HEK293 (cell line): ENCODE measurements at regions not wholly inside any gene's neighbourhood (a gene's known extent, or its start where the extent isn't known, plus 50 kb on each side); places are given as distances from the start of the nearest gene placed in this dataset.

Source experiments
- CTCF ChIP-seq: fragments of 450-650 bp; formaldehyde crosslinking; IDR thresholded peaks from 2 replicates; pipeline ENCODE4 v1.5.1; 2016; ENCODE audit warnings: missing biosample characterization, missing genetic modification characterization
- MEIS1 ChIP-seq: sonication (generic); formaldehyde crosslinking; IDR thresholded peaks from 2 replicates; pipeline ENCODE4 v1.8.1; 2022; ENCODE audit warnings: missing genetic modification reagents, mild to moderate bottlenecking, borderline replicate concordance
- REPIN1 ChIP-seq: fragments of 450-650 bp; formaldehyde crosslinking; IDR thresholded peaks from 2 replicates; pipeline ENCODE4 v1.5.1; 2017; ENCODE audit warnings: missing biosample characterization, missing genetic modification characterization, low read depth
- ZBTB8A ChIP-seq: fragments of 450-650 bp; formaldehyde crosslinking; IDR thresholded peaks from 2 replicates; pipeline ENCODE4 v1.5.1; 2016; ENCODE audit warnings: missing biosample characterization, missing genetic modification characterization
- ZEB2 ChIP-seq: fragments of 450-650 bp; formaldehyde crosslinking; IDR thresholded peaks from 2 replicates; pipeline ENCODE4 v1.5.1; 2016; ENCODE audit warnings: missing biosample characterization, missing genetic modification characterization
- ZNF24 ChIP-seq: fragments of 450-650 bp; formaldehyde crosslinking; IDR thresholded peaks from 2 replicates; pipeline ENCODE4 v1.5.1; 2016; ENCODE audit warnings: missing biosample characterization, missing genetic modification characterization
- ZNF311 ChIP-seq: fragments of 450-650 bp; formaldehyde crosslinking; IDR thresholded peaks from 2 replicates; pipeline ENCODE4 v1.5.1; 2017; ENCODE audit warnings: missing biosample characterization, missing genetic modification characterization, borderline replicate concordance
- ZNF560 ChIP-seq: fragments of 450-650 bp; formaldehyde crosslinking; IDR thresholded peaks from 2 replicates; pipeline ENCODE4 v1.5.1; 2017; ENCODE audit warnings: missing biosample characterization, missing genetic modification characterization, borderline replicate concordance
- TF ChIP-seq, protein P1 (sequence below): sonication (generic); formaldehyde crosslinking; IDR thresholded peaks from 2 replicates; pipeline ENCODE4 v1.8.1; 2022; ENCODE audit warnings: mild to moderate bottlenecking, moderate library complexity, missing genetic modification reagents
- TF ChIP-seq, protein P2 (sequence below): fragments of 450-650 bp; formaldehyde crosslinking; IDR thresholded peaks from 2 replicates; pipeline ENCODE4 v1.5.1; 2016; ENCODE audit warnings: missing biosample characterization, missing genetic modification characterization

GRCh38 chr2:129744649-129745048 is 234.8 kb upstream of the RAB6C start:
- TF ChIP-seq CTCF (tag by site-specific recombination) (no peak), ZNF560 (tag by site-specific recombination) (no peak), ZNF311 (no peak), ZEB2 (tag by site-specific recombination) (no peak), ZNF24 (tag by site-specific recombination) (no peak), REPIN1 (tag by site-specific recombination) (no peak), MEIS1 (no peak), ZBTB8A (tag by site-specific recombination) (no peak)
- TF ChIP-seq, protein P1, sequence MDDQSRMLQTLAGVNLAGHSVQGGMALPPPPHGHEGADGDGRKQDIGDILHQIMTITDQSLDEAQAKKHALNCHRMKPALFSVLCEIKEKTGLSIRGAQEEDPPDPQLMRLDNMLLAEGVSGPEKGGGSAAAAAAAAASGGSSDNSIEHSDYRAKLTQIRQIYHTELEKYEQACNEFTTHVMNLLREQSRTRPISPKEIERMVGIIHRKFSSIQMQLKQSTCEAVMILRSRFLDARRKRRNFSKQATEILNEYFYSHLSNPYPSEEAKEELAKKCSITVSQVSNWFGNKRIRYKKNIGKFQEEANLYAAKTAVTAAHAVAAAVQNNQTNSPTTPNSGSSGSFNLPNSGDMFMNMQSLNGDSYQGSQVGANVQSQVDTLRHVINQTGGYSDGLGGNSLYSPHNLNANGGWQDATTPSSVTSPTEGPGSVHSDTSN (CRISPR knock-in tag): no peak
- TF ChIP-seq, protein P2, sequence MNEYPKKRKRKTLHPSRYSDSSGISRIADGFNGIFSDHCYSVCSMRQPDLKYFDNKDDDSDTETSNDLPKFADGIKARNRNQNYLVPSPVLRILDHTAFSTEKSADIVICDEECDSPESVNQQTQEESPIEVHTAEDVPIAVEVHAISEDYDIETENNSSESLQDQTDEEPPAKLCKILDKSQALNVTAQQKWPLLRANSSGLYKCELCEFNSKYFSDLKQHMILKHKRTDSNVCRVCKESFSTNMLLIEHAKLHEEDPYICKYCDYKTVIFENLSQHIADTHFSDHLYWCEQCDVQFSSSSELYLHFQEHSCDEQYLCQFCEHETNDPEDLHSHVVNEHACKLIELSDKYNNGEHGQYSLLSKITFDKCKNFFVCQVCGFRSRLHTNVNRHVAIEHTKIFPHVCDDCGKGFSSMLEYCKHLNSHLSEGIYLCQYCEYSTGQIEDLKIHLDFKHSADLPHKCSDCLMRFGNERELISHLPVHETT: no peak
